ENCODE measurements at regions not wholly inside any gene's neighbourhood (a gene's known extent, or its start where the extent isn't known, plus 50 kb on each side); places are given as distances from the start of the nearest gene placed in this dataset.

DNA sequence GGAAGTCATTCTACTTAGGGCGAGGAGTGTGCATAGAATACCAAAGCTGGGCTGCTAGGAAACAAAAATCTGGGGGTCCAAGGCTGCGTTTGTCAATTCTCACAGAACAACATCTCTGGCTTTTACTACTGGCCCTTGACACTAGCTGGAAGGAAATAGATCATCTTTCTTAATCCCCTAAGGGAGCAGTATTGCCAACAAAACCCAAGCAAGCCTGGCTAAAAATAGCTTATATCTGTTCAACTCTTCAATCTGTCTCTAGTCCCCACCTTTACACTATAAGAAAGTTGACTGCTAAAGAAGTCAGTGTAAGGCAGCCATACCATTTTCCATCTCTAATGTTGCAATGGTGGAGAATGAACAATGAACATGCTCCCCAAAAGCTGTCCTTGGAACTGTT lies 107.8 kb upstream of the SPRY2 start (continued):
- TF ChIP-seq, protein P1, sequence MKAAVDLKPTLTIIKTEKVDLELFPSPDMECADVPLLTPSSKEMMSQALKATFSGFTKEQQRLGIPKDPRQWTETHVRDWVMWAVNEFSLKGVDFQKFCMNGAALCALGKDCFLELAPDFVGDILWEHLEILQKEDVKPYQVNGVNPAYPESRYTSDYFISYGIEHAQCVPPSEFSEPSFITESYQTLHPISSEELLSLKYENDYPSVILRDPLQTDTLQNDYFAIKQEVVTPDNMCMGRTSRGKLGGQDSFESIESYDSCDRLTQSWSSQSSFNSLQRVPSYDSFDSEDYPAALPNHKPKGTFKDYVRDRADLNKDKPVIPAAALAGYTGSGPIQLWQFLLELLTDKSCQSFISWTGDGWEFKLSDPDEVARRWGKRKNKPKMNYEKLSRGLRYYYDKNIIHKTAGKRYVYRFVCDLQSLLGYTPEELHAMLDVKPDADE (IDR thresholded peaks at IDR 0.05), result no peak
- no peak for TF ChIP-seq POLR2AphosphoS5 (IDR thresholded peaks at IDR 0.05; ENCODE audit: low read depth)
- no peak for TF ChIP-seq CREB1 (CRISPR knock-in tag; IDR thresholded peaks at IDR 0.05; ENCODE audit: low read depth)
- TF ChIP-seq, protein P2, sequence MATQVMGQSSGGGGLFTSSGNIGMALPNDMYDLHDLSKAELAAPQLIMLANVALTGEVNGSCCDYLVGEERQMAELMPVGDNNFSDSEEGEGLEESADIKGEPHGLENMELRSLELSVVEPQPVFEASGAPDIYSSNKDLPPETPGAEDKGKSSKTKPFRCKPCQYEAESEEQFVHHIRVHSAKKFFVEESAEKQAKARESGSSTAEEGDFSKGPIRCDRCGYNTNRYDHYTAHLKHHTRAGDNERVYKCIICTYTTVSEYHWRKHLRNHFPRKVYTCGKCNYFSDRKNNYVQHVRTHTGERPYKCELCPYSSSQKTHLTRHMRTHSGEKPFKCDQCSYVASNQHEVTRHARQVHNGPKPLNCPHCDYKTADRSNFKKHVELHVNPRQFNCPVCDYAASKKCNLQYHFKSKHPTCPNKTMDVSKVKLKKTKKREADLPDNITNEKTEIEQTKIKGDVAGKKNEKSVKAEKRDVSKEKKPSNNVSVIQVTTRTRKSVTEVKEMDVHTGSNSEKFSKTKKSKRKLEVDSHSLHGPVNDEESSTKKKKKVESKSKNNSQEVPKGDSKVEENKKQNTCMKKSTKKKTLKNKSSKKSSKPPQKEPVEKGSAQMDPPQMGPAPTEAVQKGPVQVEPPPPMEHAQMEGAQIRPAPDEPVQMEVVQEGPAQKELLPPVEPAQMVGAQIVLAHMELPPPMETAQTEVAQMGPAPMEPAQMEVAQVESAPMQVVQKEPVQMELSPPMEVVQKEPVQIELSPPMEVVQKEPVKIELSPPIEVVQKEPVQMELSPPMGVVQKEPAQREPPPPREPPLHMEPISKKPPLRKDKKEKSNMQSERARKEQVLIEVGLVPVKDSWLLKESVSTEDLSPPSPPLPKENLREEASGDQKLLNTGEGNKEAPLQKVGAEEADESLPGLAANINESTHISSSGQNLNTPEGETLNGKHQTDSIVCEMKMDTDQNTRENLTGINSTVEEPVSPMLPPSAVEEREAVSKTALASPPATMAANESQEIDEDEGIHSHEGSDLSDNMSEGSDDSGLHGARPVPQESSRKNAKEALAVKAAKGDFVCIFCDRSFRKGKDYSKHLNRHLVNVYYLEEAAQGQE (IDR thresholded peaks at IDR 0.05; ENCODE audit: unreplicated experiment), result no peak

DNA sequence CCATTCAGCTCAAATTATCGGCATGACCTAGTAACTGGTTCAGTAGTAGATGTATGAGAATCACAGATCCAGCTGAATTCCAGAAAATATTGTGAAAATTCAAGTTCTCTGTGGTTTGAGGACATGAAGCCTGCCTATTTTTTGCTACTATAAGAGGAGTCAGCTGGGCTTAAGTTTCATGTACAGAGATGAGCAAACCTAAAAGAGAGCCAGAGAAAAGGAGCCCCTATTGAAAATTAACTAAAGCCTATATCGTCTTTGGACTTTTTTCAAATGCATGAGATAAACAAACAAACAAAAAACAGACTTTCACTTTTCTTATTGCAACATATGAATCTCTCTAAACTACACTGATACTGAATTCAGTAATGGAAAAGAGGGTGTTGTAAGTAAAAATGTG lies 106.8 kb upstream of the SPRY2 start:
- Mint-ChIP-seq H3K4me3 (no peak overlapping the region), H3K9me3 (no peaks in the 10 kb centered on the region), H3K36me3 (ENCODE audit: low read depth) (no peaks in the 10 kb centered on the region)
- no peak for TF ChIP-seq ZNF114 (CRISPR knock-in tag; IDR thresholded peaks at IDR 0.05)
- no peak for TF ChIP-seq EZH2phosphoT487 (IDR thresholded peaks at IDR 0.05; ENCODE audit: unreplicated experiment)
- TF ChIP-seq JUNB (IDR thresholded peaks at IDR 0.05; ENCODE audit: unreplicated experiment), result no peak
- no peak for TF ChIP-seq ZNF331 (CRISPR knock-in tag; IDR thresholded peaks at IDR 0.05; ENCODE audit: low read depth)
- TF ChIP-seq, protein P3, sequence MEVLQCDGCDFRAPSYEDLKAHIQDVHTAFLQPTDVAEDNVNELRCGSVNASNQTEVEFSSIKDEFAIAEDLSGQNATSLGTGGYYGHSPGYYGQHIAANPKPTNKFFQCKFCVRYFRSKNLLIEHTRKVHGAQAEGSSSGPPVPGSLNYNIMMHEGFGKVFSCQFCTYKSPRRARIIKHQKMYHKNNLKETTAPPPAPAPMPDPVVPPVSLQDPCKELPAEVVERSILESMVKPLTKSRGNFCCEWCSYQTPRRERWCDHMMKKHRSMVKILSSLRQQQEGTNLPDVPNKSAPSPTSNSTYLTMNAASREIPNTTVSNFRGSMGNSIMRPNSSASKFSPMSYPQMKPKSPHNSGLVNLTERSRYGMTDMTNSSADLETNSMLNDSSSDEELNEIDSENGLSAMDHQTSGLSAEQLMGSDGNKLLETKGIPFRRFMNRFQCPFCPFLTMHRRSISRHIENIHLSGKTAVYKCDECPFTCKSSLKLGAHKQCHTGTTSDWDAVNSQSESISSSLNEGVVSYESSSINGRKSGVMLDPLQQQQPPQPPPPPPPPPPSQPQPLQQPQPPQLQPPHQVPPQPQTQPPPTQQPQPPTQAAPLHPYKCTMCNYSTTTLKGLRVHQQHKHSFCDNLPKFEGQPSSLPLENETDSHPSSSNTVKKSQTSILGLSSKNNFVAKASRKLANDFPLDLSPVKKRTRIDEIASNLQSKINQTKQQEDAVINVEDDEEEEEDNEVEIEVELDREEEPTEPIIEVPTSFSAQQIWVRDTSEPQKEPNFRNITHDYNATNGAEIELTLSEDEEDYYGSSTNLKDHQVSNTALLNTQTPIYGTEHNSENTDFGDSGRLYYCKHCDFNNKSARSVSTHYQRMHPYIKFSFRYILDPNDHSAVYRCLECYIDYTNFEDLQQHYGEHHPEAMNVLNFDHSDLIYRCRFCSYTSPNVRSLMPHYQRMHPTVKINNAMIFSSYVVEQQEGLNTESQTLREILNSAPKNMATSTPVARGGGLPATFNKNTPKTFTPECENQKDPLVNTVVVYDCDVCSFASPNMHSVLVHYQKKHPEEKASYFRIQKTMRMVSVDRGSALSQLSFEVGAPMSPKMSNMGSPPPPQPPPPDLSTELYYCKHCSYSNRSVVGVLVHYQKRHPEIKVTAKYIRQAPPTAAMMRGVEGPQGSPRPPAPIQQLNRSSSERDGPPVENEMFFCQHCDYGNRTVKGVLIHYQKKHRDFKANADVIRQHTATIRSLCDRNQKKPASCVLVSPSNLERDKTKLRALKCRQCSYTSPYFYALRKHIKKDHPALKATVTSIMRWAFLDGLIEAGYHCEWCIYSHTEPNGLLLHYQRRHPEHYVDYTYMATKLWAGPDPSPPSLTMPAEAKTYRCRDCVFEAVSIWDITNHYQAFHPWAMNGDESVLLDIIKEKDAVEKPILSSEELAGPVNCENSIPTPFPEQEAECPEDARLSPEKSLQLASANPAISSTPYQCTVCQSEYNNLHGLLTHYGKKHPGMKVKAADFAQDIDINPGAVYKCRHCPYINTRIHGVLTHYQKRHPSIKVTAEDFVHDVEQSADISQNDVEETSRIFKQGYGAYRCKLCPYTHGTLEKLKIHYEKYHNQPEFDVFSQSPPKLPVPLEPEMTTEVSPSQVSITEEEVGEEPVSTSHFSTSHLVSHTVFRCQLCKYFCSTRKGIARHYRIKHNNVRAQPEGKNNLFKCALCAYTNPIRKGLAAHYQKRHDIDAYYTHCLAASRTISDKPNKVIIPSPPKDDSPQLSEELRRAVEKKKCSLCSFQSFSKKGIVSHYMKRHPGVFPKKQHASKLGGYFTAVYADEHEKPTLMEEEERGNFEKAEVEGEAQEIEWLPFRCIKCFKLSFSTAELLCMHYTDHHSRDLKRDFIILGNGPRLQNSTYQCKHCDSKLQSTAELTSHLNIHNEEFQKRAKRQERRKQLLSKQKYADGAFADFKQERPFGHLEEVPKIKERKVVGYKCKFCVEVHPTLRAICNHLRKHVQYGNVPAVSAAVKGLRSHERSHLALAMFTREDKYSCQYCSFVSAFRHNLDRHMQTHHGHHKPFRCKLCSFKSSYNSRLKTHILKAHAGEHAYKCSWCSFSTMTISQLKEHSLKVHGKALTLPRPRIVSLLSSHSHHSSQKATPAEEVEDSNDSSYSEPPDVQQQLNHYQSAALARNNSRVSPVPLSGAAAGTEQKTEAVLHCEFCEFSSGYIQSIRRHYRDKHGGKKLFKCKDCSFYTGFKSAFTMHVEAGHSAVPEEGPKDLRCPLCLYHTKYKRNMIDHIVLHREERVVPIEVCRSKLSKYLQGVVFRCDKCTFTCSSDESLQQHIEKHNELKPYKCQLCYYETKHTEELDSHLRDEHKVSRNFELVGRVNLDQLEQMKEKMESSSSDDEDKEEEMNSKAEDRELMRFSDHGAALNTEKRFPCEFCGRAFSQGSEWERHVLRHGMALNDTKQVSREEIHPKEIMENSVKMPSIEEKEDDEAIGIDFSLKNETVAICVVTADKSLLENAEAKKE (CRISPR knock-in tag; IDR thresholded peaks at IDR 0.05), result no peak
- no peak for TF ChIP-seq POLR2AphosphoS5 (IDR thresholded peaks at IDR 0.05; ENCODE audit: low read depth)
- TF ChIP-seq, protein P4, sequence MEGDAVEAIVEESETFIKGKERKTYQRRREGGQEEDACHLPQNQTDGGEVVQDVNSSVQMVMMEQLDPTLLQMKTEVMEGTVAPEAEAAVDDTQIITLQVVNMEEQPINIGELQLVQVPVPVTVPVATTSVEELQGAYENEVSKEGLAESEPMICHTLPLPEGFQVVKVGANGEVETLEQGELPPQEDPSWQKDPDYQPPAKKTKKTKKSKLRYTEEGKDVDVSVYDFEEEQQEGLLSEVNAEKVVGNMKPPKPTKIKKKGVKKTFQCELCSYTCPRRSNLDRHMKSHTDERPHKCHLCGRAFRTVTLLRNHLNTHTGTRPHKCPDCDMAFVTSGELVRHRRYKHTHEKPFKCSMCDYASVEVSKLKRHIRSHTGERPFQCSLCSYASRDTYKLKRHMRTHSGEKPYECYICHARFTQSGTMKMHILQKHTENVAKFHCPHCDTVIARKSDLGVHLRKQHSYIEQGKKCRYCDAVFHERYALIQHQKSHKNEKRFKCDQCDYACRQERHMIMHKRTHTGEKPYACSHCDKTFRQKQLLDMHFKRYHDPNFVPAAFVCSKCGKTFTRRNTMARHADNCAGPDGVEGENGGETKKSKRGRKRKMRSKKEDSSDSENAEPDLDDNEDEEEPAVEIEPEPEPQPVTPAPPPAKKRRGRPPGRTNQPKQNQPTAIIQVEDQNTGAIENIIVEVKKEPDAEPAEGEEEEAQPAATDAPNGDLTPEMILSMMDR (conservative IDR thresholded peaks at IDR 0.05; ENCODE audit: low read depth in 2 of 2), result no peak
- TF ChIP-seq CREB1 (CRISPR knock-in tag; IDR thresholded peaks at IDR 0.05; ENCODE audit: low read depth), result no peak
- no peak for TF ChIP-seq STAT1 (IDR thresholded peaks at IDR 0.05; ENCODE audit: unreplicated experiment)
- no peak for TF ChIP-seq EZH2 (IDR thresholded peaks at IDR 0.05; ENCODE audit: low read depth, unreplicated experiment)

More for the DNA sequence above, 106.8 kb upstream of the SPRY2 start:
- ATAC-seq, result no peak
- Histone ChIP-seq H3K4me2 (no peak overlapping the region), H4K20me1 (replicated peaks; ENCODE audit: insufficient read depth) (no peaks in the 10 kb centered on the region), H3K27me3 (ENCODE audit: insufficient read depth) (no peaks in the 10 kb centered on the region), H3K9me2 (ENCODE audit: insufficient read depth) (peaks cover 3% of the 10 kb centered on the region; the same call in 1 of the 2 replicates), H3K27ac (ENCODE audit: low read depth) (no peak overlapping the region), H3K4me1 (ENCODE audit: insufficient read depth) (peaks cover 15% of the 10 kb centered on the region), H3K4me3 (no peak overlapping the region), H3F3A (replicated peaks; ENCODE audit: low read depth) (no peaks in the 10 kb centered on the region), H3K79me2 (replicated peaks; ENCODE audit: insufficient read depth) (no peaks in the 10 kb centered on the region), H2AFZ (peak overlapping the region; percentile 20; the same call in 1 of the 2 replicates), H3K36me3 (ENCODE audit: insufficient read depth) (no peaks in the 10 kb centered on the region)
- no peak for DNase-seq (ENCODE audit: low spot score)
- Mint-ChIP-seq H3K27ac (no peak overlapping the region), H3K27me3 (ENCODE audit: insufficient read depth, low read depth, poor library complexity) (no peaks in the 10 kb centered on the region), H3K4me1 (peaks cover 17% of the 10 kb centered on the region)
